K562 (cell line): ENCODE measurements at regions not wholly inside any gene's neighbourhood (a gene's known extent, or its start where the extent isn't known, plus 50 kb on each side); places are given as distances from the start of the nearest gene placed in this dataset.

Experiments used
- ATAC-seq: fragments of 200-7000 bp; cut with Tn5 transposase; 3 replicates; pipeline ENCODE4 v1.9.1; 2020; ENCODE audit warnings: moderate library complexity
- BruUV-seq: library from RNA; stranded (reverse); fragments of 400-500 nt; replicated peaks from 2 replicates; lab custom pipeline; 2021; lab: Mats Ljungman, UMichigan
- CTCF ChIA-PET: fragments of 300-600 bp; formaldehyde crosslinking; extraction: SDS; loops from one replicate; lab custom pipeline; 2021; ENCODE audit warnings: low intra/inter-chr PET ratio; lab: Yijun Ruan, JAX
- POLR2A ChIA-PET: fragments of 300-600, 350-650 bp; sonication (Branson Sonifier 250); formaldehyde crosslinking; extraction: SDS; loops from one replicate; lab custom pipeline; 2021; ENCODE audit warnings: antibody characterized with exemption, inconsistent platforms; lab: Yijun Ruan, JAX
- DNase-seq, 4 experiments: peaks; one replicate each; pipeline versions ENCODE4 v3.0.0 to v3.0.0-alpha.2; 2011 to 2018; ENCODE audit warnings: low spot score in 3 of 4, mixed read lengths in 3 of 4; ENCODE audit errors: extremely low read depth in 1 of 4
- FAIRE-seq: peaks from 2 replicates; lab custom pipeline; 2011; peaks lifted over from hg19 to GRCh38; lab: Jason Lieb, UNC
- H2AFZ ChIP-seq: 2 replicates; pipeline ENCODE4 v1.6.0; 2011; ENCODE audit warnings: low read depth, low read length, control low read depth, inconsistent platforms
- H3K27ac ChIP-seq: fragments of 200-600 bp; 3 replicates; pipeline ENCODE4 v1.8.0; 2011; ENCODE audit warnings: low read depth, mild to moderate bottlenecking, control low read depth, inconsistent platforms, low read length, moderate library complexity, mixed read lengths; ENCODE audit errors: extremely low read depth
- H3K27me3 ChIP-seq, 2 experiments: fragments of 300-600 bp in 1 of 2; 2 replicates in 1 of 2; 3 replicates in 1 of 2; pipeline versions ENCODE4 v1.6.0 to v1.8.0; 2011; ENCODE audit warnings: inconsistent platforms in 2 of 2, low read length in 2 of 2, mild to moderate bottlenecking in 1 of 2, mixed read lengths in 1 of 2, moderate library complexity in 1 of 2; ENCODE audit not compliant: control insufficient read depth in 2 of 2, insufficient read depth in 2 of 2
- H3K36me3 ChIP-seq: fragments of 300-600 bp; 3 replicates; pipeline ENCODE4 v1.8.0; 2011; ENCODE audit warnings: mild to moderate bottlenecking, low read length, inconsistent platforms; ENCODE audit not compliant: control insufficient read depth, insufficient read depth
- H3K4me1 ChIP-seq, 2 experiments: fragments of 200-600 bp in 1 of 2; replicated peaks in 1 of 2; 2 replicates in 1 of 2; 3 replicates in 1 of 2; pipeline versions ENCODE4 v1.5.1 to v1.8.0; 2011; ENCODE audit warnings: inconsistent platforms in 2 of 2, low read length in 2 of 2, mild to moderate bottlenecking in 1 of 2, mixed read lengths in 1 of 2, moderate library complexity in 1 of 2; ENCODE audit not compliant: control insufficient read depth in 2 of 2, insufficient read depth in 2 of 2
- H3K4me2 ChIP-seq: 2 replicates; pipeline ENCODE4 v1.6.1; 2011; ENCODE audit warnings: low read length, control low read depth, inconsistent platforms, mixed read lengths; ENCODE audit not compliant: insufficient read depth
- H3K4me3 ChIP-seq: fragments of 200-600 bp; sonication (generic), shearing (Covaris generic); 2 replicates; pipeline ENCODE4 v1.5.1; 2016; ENCODE audit warnings: control low read depth, inconsistent platforms
- H3K79me2 ChIP-seq: fragments of 200-600 bp; 3 replicates; pipeline ENCODE4 v1.8.0; 2011; ENCODE audit warnings: low read length, inconsistent platforms; ENCODE audit not compliant: control insufficient read depth, insufficient read depth
- H3K9ac ChIP-seq, 2 experiments: 2 replicates each; pipeline versions ENCODE4 v1.6.0 to v1.6.1; 2011; ENCODE audit warnings: low read depth in 2 of 2, low read length in 2 of 2, control low read depth in 1 of 2, inconsistent platforms in 1 of 2, mild to moderate bottlenecking in 1 of 2, mixed read lengths in 1 of 2; ENCODE audit not compliant: insufficient read depth in 1 of 2
- H3K9me1 ChIP-seq: one replicate; pipeline ENCODE4 v1.6.0; 2011; ENCODE audit warnings: inconsistent platforms, mild to moderate bottlenecking, low read length, moderate library complexity; ENCODE audit not compliant: control insufficient read depth, insufficient read depth
- H3K9me3 ChIP-seq: replicated peaks from 2 replicates; pipeline ENCODE4 v1.5.1; 2011; ENCODE audit warnings: low read depth, low read length, inconsistent platforms; ENCODE audit not compliant: control insufficient read depth, insufficient read depth
- H4K20me1 ChIP-seq: replicated peaks from 2 replicates; pipeline ENCODE4 v1.6.1; 2011; ENCODE audit warnings: low read length, inconsistent platforms, mixed read lengths; ENCODE audit not compliant: control insufficient read depth, insufficient read depth
- MAFK ChIP-seq: IDR thresholded peaks from 2 replicates; pipeline ENCODE4 v1.6.1; 2011; ENCODE audit warnings: low read length, improper control_type of control experiment
- RAD21 ChIP-seq, 2 experiments: fragments of 250-450 bp in 1 of 2; fragments of 450-650 bp in 1 of 2; sonication (Bioruptor Pico) in 1 of 2; formaldehyde crosslinking in 1 of 2; IDR thresholded peaks in 1 of 2; conservative IDR thresholded peaks in 1 of 2; 2 replicates each; pipeline versions ENCODE4 v1.4.0 to v1.8.0; 2020 to 2022; ENCODE audit warnings: mild to moderate bottlenecking in 2 of 2, moderate library complexity in 1 of 2
- RNF219 ChIP-seq: fragments of 250-450 bp; sonication (Bioruptor Pico); IDR thresholded peaks from 2 replicates; pipeline ENCODE4 v1.5.0; 2022; ENCODE audit warnings: mild to moderate bottlenecking
- TAF15 ChIP-seq: fragments of 200-400 bp; formaldehyde crosslinking; IDR thresholded peaks from 2 replicates; pipeline ENCODE4 v1.6.1; 2017; ENCODE audit warnings: mild to moderate bottlenecking, low read depth, low read length, moderate library complexity
- WGBS: fragments of 100-300 bp; shearing (Covaris generic); methylation state at CpG from one replicate; pipeline ENCODE4 v1.1.6; 2016; ENCODE audit warnings: low coverage, mixed read lengths; ENCODE audit not compliant: insufficient coverage; ENCODE audit errors: missing lambda C conversion rate; 5-methylcytosine and 5-hydroxymethylcytosine counted together
- in situ Hi-C: fragments of 300-500 bp; cut with MboI; formaldehyde crosslinking; loops from 4 replicates; pipeline ENCODE4 v1.15.0; 2018; ENCODE audit warnings: inconsistent platforms, mixed read lengths
- intact Hi-C: fragments of 100-400 bp; cut with micrococcal nuclease; formaldehyde crosslinking; loops from 2 replicates; pipeline ENCODE4 v1.14.2; 2022

GRCh38 chr11:30733748-30734147, 147.6 kb upstream of the MPPED2 start:
- no peak for DNase-seq
- Histone ChIP-seq H3K9me3 (no peaks in the 10 kb centered on the region), H4K20me1 (no peaks in the 10 kb centered on the region), H3K9ac (no peak overlapping the region), H2AFZ (no peak overlapping the region), H3K4me1 (no peaks in the 10 kb centered on the region), H3K27ac (no peak overlapping the region), H3K79me2 (no peaks in the 10 kb centered on the region), H3K9me1 (no peaks in the 10 kb centered on the region), H3K27me3 (no peaks in the 10 kb centered on the region), H3K4me2 (no peak overlapping the region)
- ChIA-PET CTCF (no interaction called here), POLR2A (no interaction called here)
- no peak for FAIRE-seq
- in situ Hi-C loops, result no loop called here
- intact Hi-C loops, result loop anchor here (10.0 kb wide), 1 partner anchor 111 kb away; no protein-coding TSS in a partner anchor
- no peak for ATAC-seq
- no TSS peak for BruUV-seq
- 0% methylated on average over 1 of the region's 1 CpG for WGBS
- TF ChIP-seq TAF15 (no peak), RAD21 (CRISPR knock-in tag; conservative IDR thresholded peaks at IDR 0.05 in 1 of 2, IDR thresholded peaks at IDR 0.05 in 1 of 2) (no peak), RNF219 (CRISPR knock-in tag) (no peak), MAFK (no peak)
- TF ChIP-seq, all 486 proteins: peak for 0
- Histone ChIP-seq H3K4me3 (no peak overlapping the region), H3K36me3 (no peaks in the 10 kb centered on the region)
